Keratinocyte (primary cell): ENCODE measurements at regions not wholly inside any gene's neighbourhood (a gene's known extent, or its start where the extent isn't known, plus 50 kb on each side); places are given as distances from the start of the nearest gene placed in this dataset.

Experiments
- DNase-seq: peaks from one replicate; pipeline ENCODE4 v3.0.0-alpha.2; 2011; ENCODE audit warnings: low read depth, missing footprints, low spot score
- FAIRE-seq: peaks from 2 replicates; lab custom pipeline; 2011; peaks lifted over from hg19 to GRCh38; lab: Jason Lieb, UNC
- H2AFZ ChIP-seq: 2 replicates; pipeline ENCODE4 v1.6.0; 2012; ENCODE audit warnings: low read length, control low read depth, inconsistent platforms; ENCODE audit not compliant: control insufficient read depth
- H3K27ac ChIP-seq: 2 replicates; pipeline ENCODE4 v1.5.1; 2011; ENCODE audit warnings: low read length; ENCODE audit not compliant: control insufficient read depth, insufficient read depth
- H3K27me3 ChIP-seq: 3 replicates; pipeline ENCODE4 v1.6.0; 2011; ENCODE audit warnings: low read length; ENCODE audit not compliant: control insufficient read depth, insufficient read depth; ENCODE audit errors: extremely low read depth
- H3K36me3 ChIP-seq, 2 experiments: 2 replicates in 1 of 2; 3 replicates in 1 of 2; pipeline ENCODE4 v1.5.1; 2011; ENCODE audit warnings: low read length in 2 of 2, mild to moderate bottlenecking in 1 of 2; ENCODE audit not compliant: control insufficient read depth in 2 of 2, insufficient read depth in 2 of 2; ENCODE audit errors: extremely low read depth in 1 of 2
- H3K4me1 ChIP-seq: 3 replicates; pipeline ENCODE4 v1.5.1; 2011; ENCODE audit warnings: low read length; ENCODE audit not compliant: control insufficient read depth, insufficient read depth; ENCODE audit errors: extremely low read depth
- H3K4me2 ChIP-seq: 3 replicates; pipeline ENCODE4 v1.6.0; 2011; ENCODE audit warnings: low read depth, low read length; ENCODE audit not compliant: control insufficient read depth, insufficient read depth; ENCODE audit errors: extremely low read depth
- H3K4me3 ChIP-seq, 3 experiments: fragments of 200-600 bp in 1 of 3; sonication (generic) in 1 of 3; 2 replicates in 2 of 3; 3 replicates in 1 of 3; pipeline ENCODE4 v1.5.1; 2011 to 2016; ENCODE audit warnings: low read length in 3 of 3, mild to moderate bottlenecking in 3 of 3, control low read depth in 2 of 3, inconsistent platforms in 1 of 3, low read depth in 1 of 3, mixed read lengths in 1 of 3, mixed run types in 1 of 3, moderate library complexity in 1 of 3; ENCODE audit not compliant: control insufficient read depth in 2 of 3, insufficient read depth in 2 of 3; ENCODE audit errors: extremely low read depth in 1 of 3
- H3K79me2 ChIP-seq: 2 replicates; pipeline ENCODE4 v1.6.0; 2012; ENCODE audit warnings: low read length; ENCODE audit not compliant: control insufficient read depth, insufficient read depth
- H3K9ac ChIP-seq: 3 replicates; pipeline ENCODE4 v1.6.0; 2011; ENCODE audit warnings: low read length; ENCODE audit not compliant: control insufficient read depth, insufficient read depth; ENCODE audit errors: extremely low read depth
- H3K9me1 ChIP-seq: 3 replicates; pipeline ENCODE4 v1.6.0; 2011; ENCODE audit warnings: low read length; ENCODE audit not compliant: control insufficient read depth, insufficient read depth; ENCODE audit errors: extremely low read depth
- H3K9me3 ChIP-seq: 2 replicates; pipeline ENCODE4 v1.5.1; 2012; ENCODE audit warnings: low read depth, low read length; ENCODE audit not compliant: control insufficient read depth
- H4K20me1 ChIP-seq: 3 replicates; pipeline ENCODE4 v1.6.0; 2011; ENCODE audit warnings: low read length; ENCODE audit not compliant: control insufficient read depth, insufficient read depth; ENCODE audit errors: extremely low read depth
- CTCF ChIP-seq, 3 experiments: IDR thresholded peaks in 1 of 3; conservative IDR thresholded peaks in 1 of 3; optimal IDR thresholded peaks in 1 of 3; 2 replicates in 2 of 3; 3 replicates in 1 of 3; pipeline versions ENCODE3 to v1.5.1; 2011; ENCODE audit warnings: low read length in 3 of 3, mild to moderate bottlenecking in 3 of 3, moderate library complexity in 2 of 3, control low read depth in 1 of 3, inconsistent platforms in 1 of 3; ENCODE audit not compliant: insufficient read depth in 2 of 3; ENCODE audit errors: extremely low read depth in 1 of 3
- EZH2 ChIP-seq: IDR thresholded peaks from one replicate; pipeline ENCODE4 v1.6.1; 2012; ENCODE audit warnings: inconsistent platforms, mild to moderate bottlenecking, low read length, moderate library complexity
- dilution Hi-C: fragments of 300-500 bp; cut with MboI; formaldehyde crosslinking; loops from one replicate; pipeline ENCODE4 v1.7.0; 2020; ENCODE audit warnings: low sequenced_read_pairs; ENCODE audit not compliant: extremely low pct_ligation_motif_present

- no peaks in the 10 kb centered on the region for H3K9me3 ChIP-seq
Measured at GRCh38 chr3:109784285-109784684, 446.9 kb upstream of the DPPA4 start.

GRCh38 chr3:109784852-109785631, 447.7 kb upstream of the DPPA4 start:
- no peaks in the 10 kb centered on the region for H3K9me3 ChIP-seq

More at GRCh38 chr3:109784285-109784684, 446.9 kb upstream of the DPPA4 start:
- no peak overlapping the region for H2AFZ ChIP-seq
- H3K79me2 ChIP-seq, result no peaks in the 10 kb centered on the region
- H3K4me3 ChIP-seq, result no peak overlapping the region
- dilution Hi-C loops, result no loop called here
- H3K27ac ChIP-seq, result no peak overlapping the region
- no peaks in the 10 kb centered on the region for H3K4me1 ChIP-seq
- FAIRE-seq (no peak), DNase-seq (no peak)
- H3K36me3 ChIP-seq, result no peaks in the 10 kb centered on the region
- TF ChIP-seq EZH2, result no peak
- TF ChIP-seq CTCF (optimal IDR thresholded peaks at IDR 0.05 in 1 of 3, IDR thresholded peaks at IDR 0.05 in 1 of 3, conservative IDR thresholded peaks at IDR 0.05 in 1 of 3; ENCODE audit: extremely low read depth in 1 of 3, insufficient read depth in 2 of 3, low read length in 3 of 3), result no peak
- no peaks in the 10 kb centered on the region for H3K9me1 ChIP-seq
- no peaks in the 10 kb centered on the region for H4K20me1 ChIP-seq
- no peaks in the 10 kb centered on the region for H3K27me3 ChIP-seq
- H3K4me2 ChIP-seq, result no peak overlapping the region
- no peak overlapping the region for H3K9ac ChIP-seq

More at GRCh38 chr3:109784852-109785631, 447.7 kb upstream of the DPPA4 start:
- DNase-seq, result no peak
- Histone ChIP-seq H3K27me3 (no peaks in the 10 kb centered on the region), H4K20me1 (no peaks in the 10 kb centered on the region), H3K36me3 (no peaks in the 10 kb centered on the region), H3K9ac (no peak overlapping the region), H3K4me3 (no peak overlapping the region), H3K79me2 (no peaks in the 10 kb centered on the region), H3K27ac (no peak overlapping the region), H3K4me1 (no peaks in the 10 kb centered on the region), H2AFZ (no peak overlapping the region), H3K9me1 (no peaks in the 10 kb centered on the region), H3K4me2 (no peak overlapping the region)
- FAIRE-seq, result no peak
- dilution Hi-C loops, result no loop called here
- TF ChIP-seq CTCF (optimal IDR thresholded peaks at IDR 0.05 in 1 of 3, IDR thresholded peaks at IDR 0.05 in 1 of 3, conservative IDR thresholded peaks at IDR 0.05 in 1 of 3; ENCODE audit: extremely low read depth in 1 of 3, insufficient read depth in 2 of 3, low read length in 3 of 3), result no peak
- no peak for TF ChIP-seq EZH2
